H1 (cell line): ENCODE measurements at regions not wholly inside any gene's neighbourhood (a gene's known extent, or its start where the extent isn't known, plus 50 kb on each side); places are given as distances from the start of the nearest gene placed in this dataset.

Experiments
- CTCF ChIA-PET: fragments of 300-600 bp; sonication (Branson Sonifier 250); formaldehyde crosslinking; loops from one replicate; lab custom pipeline; 2021; ENCODE audit not compliant: partially characterized antibody; lab: Charles Lee
- POLR2A ChIA-PET: fragments of 300-600 bp; sonication (Branson Sonifier 250); formaldehyde crosslinking; loops from one replicate; lab custom pipeline; 2021; ENCODE audit warnings: inconsistent platforms; ENCODE audit not compliant: partially characterized antibody; lab: Charles Lee
- DNase-seq, 2 experiments: peaks; one replicate each; pipeline versions ENCODE4 v3.0.0 to v3.0.0-alpha.2; 2010 to 2022; ENCODE audit warnings: low spot score in 2 of 2, low read depth in 1 of 2, mixed read lengths in 1 of 2
- FAIRE-seq: peaks from 2 replicates; lab custom pipeline; 2011; peaks lifted over from hg19 to GRCh38; lab: Jason Lieb, UNC
- H2AFZ ChIP-seq: 2 replicates; pipeline ENCODE4 v1.8.1; 2012; ENCODE audit warnings: low read length, inconsistent platforms
- H2AK5ac ChIP-seq: 2 replicates; pipeline ENCODE4 v1.6.1; 2013; ENCODE audit warnings: low read depth, low read length
- H2BK120ac ChIP-seq: replicated peaks from 2 replicates; pipeline ENCODE3; 2013; ENCODE audit warnings: low read depth, low read length, inconsistent platforms
- H2BK12ac ChIP-seq: 2 replicates; pipeline ENCODE4 v1.6.1; 2013; ENCODE audit warnings: low read depth, low read length
- H2BK15ac ChIP-seq: 2 replicates; pipeline ENCODE4 v1.6.1; 2013; ENCODE audit warnings: low read length
- H2BK20ac ChIP-seq: 2 replicates; pipeline ENCODE4 v1.6.1; 2013; ENCODE audit warnings: low read length
- H2BK5ac ChIP-seq: 2 replicates; pipeline ENCODE4 v1.6.1; 2013; ENCODE audit warnings: low read depth, low read length
- H3K14ac ChIP-seq: 2 replicates; pipeline ENCODE4 v1.6.1; 2013; ENCODE audit warnings: inconsistent platforms; ENCODE audit not compliant: insufficient read length
- H3K18ac ChIP-seq: 2 replicates; pipeline ENCODE4 v1.6.1; 2013; ENCODE audit warnings: low read length; ENCODE audit errors: extremely low read depth
- H3K23ac ChIP-seq: 2 replicates; pipeline ENCODE4 v1.6.1; 2013; ENCODE audit warnings: inconsistent platforms; ENCODE audit not compliant: insufficient read length
- H3K23me2 ChIP-seq: 2 replicates; pipeline ENCODE4 v1.6.1; 2013; ENCODE audit warnings: low read depth, low read length
- H3K27ac ChIP-seq: 2 replicates; pipeline ENCODE4 v1.6.1; 2011; ENCODE audit warnings: low read depth, low read length, inconsistent platforms
- H3K27me3 ChIP-seq, 4 experiments: replicated peaks in 1 of 4; 1 replicate in 1 of 4; 2 replicates in 3 of 4; pipeline versions ENCODE4 v1.6.1 to v1.8.1; 2011 to 2013; ENCODE audit warnings: low read length in 3 of 4, mild to moderate bottlenecking in 3 of 4, inconsistent platforms in 2 of 4, mixed read lengths in 2 of 4, moderate library complexity in 1 of 4; ENCODE audit not compliant: control insufficient read depth in 3 of 4, insufficient read depth in 3 of 4; ENCODE audit errors: extremely low read depth in 1 of 4
- H3K36me3 ChIP-seq, 4 experiments: 2 replicates each; pipeline versions ENCODE4 v1.6.1 to v1.8.1; 2011 to 2013; ENCODE audit warnings: mild to moderate bottlenecking in 4 of 4, low read length in 3 of 4, moderate library complexity in 2 of 4, control low read depth in 1 of 4, inconsistent platforms in 1 of 4; ENCODE audit not compliant: insufficient read depth in 4 of 4, control insufficient read depth in 2 of 4
- H3K4ac ChIP-seq: replicated peaks from 2 replicates; pipeline ENCODE3; 2013; ENCODE audit warnings: low read length, low read depth, mixed read lengths, inconsistent platforms; ENCODE audit not compliant: insufficient read length
- H3K4me1 ChIP-seq, 4 experiments: replicated peaks in 1 of 4; 1 replicate in 1 of 4; 2 replicates in 3 of 4; pipeline versions ENCODE4 v1.6.1 to v1.8.1; 2011 to 2013; ENCODE audit warnings: low read length in 3 of 4, inconsistent platforms in 2 of 4, mixed read lengths in 1 of 4; ENCODE audit not compliant: insufficient read depth in 4 of 4, control insufficient read depth in 3 of 4
- H3K4me2 ChIP-seq, 2 experiments: 2 replicates each; pipeline versions ENCODE4 v1.6.1 to v1.8.1; 2011 to 2013; ENCODE audit warnings: low read depth in 2 of 2, low read length in 2 of 2, control low read depth in 1 of 2, inconsistent platforms in 1 of 2, mild to moderate bottlenecking in 1 of 2; ENCODE audit not compliant: insufficient read depth in 1 of 2
- H3K4me3 ChIP-seq, 4 experiments: fragments of 200-600, 300-600 bp in 1 of 4; sonication (generic), shearing (Covaris generic), sonication (Bioruptor Twin) in 1 of 4; 2 replicates each; pipeline versions ENCODE4 v1.5.1 to v1.8.1; 2011 to 2016; ENCODE audit warnings: low read length in 4 of 4, low read depth in 3 of 4, control low read depth in 2 of 4, inconsistent platforms in 2 of 4, mild to moderate bottlenecking in 2 of 4, mixed read lengths in 1 of 4, moderate library complexity in 1 of 4; ENCODE audit not compliant: insufficient read depth in 2 of 4; ENCODE audit errors: extremely low read depth in 1 of 4
- H3K56ac ChIP-seq: replicated peaks from 2 replicates; pipeline ENCODE3; 2013; ENCODE audit warnings: low read depth, mild to moderate bottlenecking, mixed read lengths, low read length, inconsistent platforms; ENCODE audit not compliant: insufficient read length
- H3K79me1 ChIP-seq: 2 replicates; pipeline ENCODE4 v1.6.1; 2013; ENCODE audit warnings: low read depth, low read length, control low read depth
- H3K79me2 ChIP-seq, 2 experiments: 2 replicates each; pipeline versions ENCODE4 v1.6.1 to v1.8.1; 2012 to 2013; ENCODE audit warnings: low read length in 2 of 2, mild to moderate bottlenecking in 2 of 2, inconsistent platforms in 1 of 2; ENCODE audit not compliant: insufficient read depth in 2 of 2, control insufficient read depth in 1 of 2
- H3K9ac ChIP-seq, 4 experiments: replicated peaks in 1 of 4; 1 replicate in 1 of 4; 2 replicates in 3 of 4; pipeline versions ENCODE4 v1.6.1 to v1.8.1; 2011 to 2013; ENCODE audit warnings: low read depth in 3 of 4, low read length in 3 of 4, control low read depth in 2 of 4, mild to moderate bottlenecking in 2 of 4, moderate library complexity in 2 of 4, inconsistent platforms in 1 of 4; ENCODE audit errors: extremely low read depth in 1 of 4
- H3K9me3 ChIP-seq, 2 experiments: 2 replicates each; pipeline versions ENCODE4 v1.6.1 to v1.8.1; 2012 to 2013; ENCODE audit warnings: mild to moderate bottlenecking in 2 of 2, moderate library complexity in 2 of 2, control low read depth in 1 of 2, inconsistent platforms in 1 of 2, low read depth in 1 of 2, low read length in 1 of 2, mixed read lengths in 1 of 2; ENCODE audit not compliant: insufficient read depth in 2 of 2
- H4K20me1 ChIP-seq, 2 experiments: replicated peaks in 1 of 2; 2 replicates each; pipeline versions ENCODE3 to v1.8.1; 2011 to 2013; ENCODE audit warnings: inconsistent platforms in 2 of 2, low read length in 2 of 2, mild to moderate bottlenecking in 1 of 2; ENCODE audit not compliant: insufficient read depth in 2 of 2, control insufficient read depth in 1 of 2
- H4K5ac ChIP-seq: 2 replicates; pipeline ENCODE4 v1.6.1; 2013; ENCODE audit warnings: low read length, low read depth, mixed read lengths, inconsistent platforms; ENCODE audit not compliant: insufficient read length
- H4K8ac ChIP-seq: 2 replicates; pipeline ENCODE4 v1.8.0; 2013; ENCODE audit warnings: mild to moderate bottlenecking, moderate library complexity, low read length, inconsistent platforms; ENCODE audit not compliant: insufficient read depth; ENCODE audit errors: extremely low read depth
- H4K91ac ChIP-seq: replicated peaks from 2 replicates; pipeline ENCODE3; 2013; ENCODE audit warnings: low read length, mixed read lengths, inconsistent platforms; ENCODE audit not compliant: insufficient read length
- CTBP2 ChIP-seq: IDR thresholded peaks from 2 replicates; pipeline ENCODE4 v1.7.0; 2011; ENCODE audit warnings: borderline replicate concordance, mild to moderate bottlenecking, moderate library complexity, mixed read lengths, low read length; ENCODE audit not compliant: insufficient read depth, insufficient read length
- HDAC2 ChIP-seq, 2 experiments: fragments of 300-600 bp in 1 of 2; sonication (generic) in 1 of 2; IDR thresholded peaks; 2 replicates each; pipeline ENCODE4 v1.6.1; 2011 to 2012; ENCODE audit warnings: low read depth in 2 of 2, low read length in 2 of 2, mild to moderate bottlenecking in 2 of 2, moderate library complexity in 2 of 2, borderline replicate concordance in 1 of 2, inconsistent platforms in 1 of 2
- PHF8 ChIP-seq: fragments of 200-600 bp; sonication (generic); conservative IDR thresholded peaks from 2 replicates; pipeline ENCODE4 v1.7.1; 2012; ENCODE audit warnings: low read depth, mild to moderate bottlenecking, inconsistent platforms, low read length, moderate library complexity
- ZNF274 ChIP-seq: IDR thresholded peaks from 2 replicates; pipeline ENCODE4 v1.7.0; 2012; ENCODE audit warnings: low read length, borderline replicate concordance; ENCODE audit errors: extremely low read depth
- WGBS, 2 experiments: shearing (Covaris generic) in 1 of 2; methylation state at CpG; one replicate each; pipeline versions ENCODE4 v1.1.6 to v1.1.7; 2013 to 2015; ENCODE audit warnings: low lambda C conversion rate in 2 of 2, mixed read lengths in 2 of 2, inconsistent platforms in 1 of 2, low coverage in 1 of 2, missing lambda C conversion rate in 1 of 2; ENCODE audit not compliant: insufficient replicate concordance in 2 of 2, insufficient coverage in 1 of 2, insufficient read length in 1 of 2; ENCODE audit errors: extremely low coverage in 1 of 2, missing lambda C conversion rate in 1 of 2; 5-methylcytosine and 5-hydroxymethylcytosine counted together

GRCh38 chr4:18389115-18389514 is 367.6 kb upstream of the LCORL start:
- Histone ChIP-seq H3K79me1 (no peaks in the 10 kb centered on the region), H4K8ac (no peak overlapping the region), H4K20me1 (no peaks in the 10 kb centered on the region), H3K23me2 (no peaks in the 10 kb centered on the region; the same call in 1 of the 2 replicates), H3K23ac (no peak overlapping the region), H2AFZ (no peak overlapping the region), H3K56ac (no peak overlapping the region), H4K5ac (no peak overlapping the region), H3K4me2 (no peak overlapping the region), H3K27ac (no peak overlapping the region), H2BK120ac (no peak overlapping the region), H3K4me3 (no peak overlapping the region), H3K27me3 (no peaks in the 10 kb centered on the region), H3K4ac (no peak overlapping the region), H3K79me2 (no peaks in the 10 kb centered on the region), H3K9ac (no peak overlapping the region), H2AK5ac (no peak overlapping the region), H2BK15ac (no peak overlapping the region), H3K18ac (no peak overlapping the region), H3K4me1 (no peaks in the 10 kb centered on the region), H2BK12ac (no peak overlapping the region), H3K36me3 (no peaks in the 10 kb centered on the region), H4K91ac (no peak overlapping the region), H3K14ac (no peak overlapping the region), H2BK20ac (no peak overlapping the region), H3K9me3 (peaks cover 58 to 75% of the 10 kb centered on the region in 2 experiments), H2BK5ac (no peak overlapping the region)
- no peak for FAIRE-seq
- WGBS, 2 experiments, result 49% methylated on average over 2 of the region's 2 CpGs; no CpG with 5 or more reads in 1 of the 2 experiments
- ChIA-PET CTCF (no interaction called here), POLR2A (no interaction called here)
- no peak for TF ChIP-seq HDAC2 (IDR thresholded peaks at IDR 0.05; ENCODE audit: borderline replicate concordance in 1 of 2, low read depth in 2 of 2, low read length in 2 of 2)
- no peak for TF ChIP-seq PHF8
- no peak for TF ChIP-seq ZNF274
- no peak for TF ChIP-seq CTBP2
- no peak for DNase-seq
